Cardiac septum (tissue), 1 donor: ENCODE measurements at regions not wholly inside any gene's neighbourhood (a gene's known extent, or its start where the extent isn't known, plus 50 kb on each side); places are given as distances from the start of the nearest gene placed in this dataset.

ENCODE experiments used
- DNase-seq: peaks from one replicate; pipeline ENCODE4 v3.0.0-alpha.2; 2020; ENCODE audit warnings: low spot score
- intact Hi-C: fragments of 100-400 bp; cut with DNase I; formaldehyde crosslinking; loops from one replicate; pipeline ENCODE4 v1.14.0; 2022
- donor health status: DM: no; HTN: no; CAD: no.

- DNase-seq, result no peak
- intact Hi-C loops, result no loop called here
These were observed 99.9 kb downstream of the C17orf67 start for GRCh38 chr17:56733833-56734232.

GRCh38 chr17:56735842-56736241, 97.9 kb downstream of the C17orf67 start:
- no peak for DNase-seq
- intact Hi-C loops, result no loop called here

- intact Hi-C loops, result no loop called here
- DNase-seq, result no peak
These were observed 96.1 kb downstream of the C17orf67 start for GRCh38 chr17:56737421-56738161.

- no peak for DNase-seq
- intact Hi-C loops, result no loop called here
These were observed 94.3 kb downstream of the C17orf67 start for GRCh38 chr17:56739376-56739775.

- no peak for DNase-seq
- intact Hi-C loops, result no loop called here
These were observed 93.9 kb downstream of the C17orf67 start for GRCh38 chr17:56739776-56740175.

- DNase-seq, result no peak
- intact Hi-C loops, result no loop called here
These were observed 93.2 kb downstream of the C17orf67 start for GRCh38 chr17:56740481-56740880.
